Vagina (tissue), 2 donors: ENCODE measurements at regions not wholly inside any gene's neighbourhood (a gene's known extent, or its start where the extent isn't known, plus 50 kb on each side); places are given as distances from the start of the nearest gene placed in this dataset.

Experiments used
- CTCF ChIP-seq, 3 experiments: fragments of 450-650 bp in 2 of 3; fragments of 200-600 bp in 1 of 3; sonication (generic) in 1 of 3; IDR thresholded peaks; one replicate each; pipeline ENCODE4 v1.5.1; 2017 to 2019; ENCODE audit warnings: antibody characterized with exemption in 3 of 3, mild to moderate bottlenecking in 2 of 3, moderate library complexity in 2 of 3
- POLR2A ChIP-seq, 2 donors: fragments of 450-650 bp; IDR thresholded peaks; one replicate each; pipeline ENCODE4 v1.6.1; 2017; ENCODE audit warnings: antibody characterized with exemption in 2 of 2, mild to moderate bottlenecking in 2 of 2, moderate library complexity in 2 of 2

- TF ChIP-seq CTCF (IDR thresholded peaks at IDR 0.05): no peak
- no peak for TF ChIP-seq POLR2A (IDR thresholded peaks at IDR 0.05)
Observed at GRCh38 chr5:57410374-57411320, 72.0 kb downstream of the ACTBL2 start.
